Upper lobe of left lung (tissue), 6 donors: ENCODE measurements at regions not wholly inside any gene's neighbourhood (a gene's known extent, or its start where the extent isn't known, plus 50 kb on each side); places are given as distances from the start of the nearest gene placed in this dataset.

ENCODE experiments used
- ATAC-seq, 2 donors: fragments of 200-7000 bp; cut with Tn5 transposase; one replicate each; pipeline ENCODE4 v1.9.1; 2022; ENCODE audit warnings: mild to moderate bottlenecking in 2 of 2, moderate library complexity in 2 of 2; ENCODE audit not compliant: low FRiP score in 2 of 2
- DNase-seq, 2 donors: peaks; one replicate each; pipeline ENCODE4 v3.0.0-alpha.2; 2019 to 2020
- H3K27ac ChIP-seq, 4 donors: fragments of 200-600 bp; sonication (generic); one replicate each; pipeline ENCODE4 v1.5.1; 2016 to 2019
- H3K27me3 ChIP-seq, 4 donors: fragments of 200-600 bp; sonication (generic); one replicate each; pipeline ENCODE4 v1.5.1; 2017 to 2019
- H3K36me3 ChIP-seq, 4 donors: fragments of 200-600 bp; sonication (generic); one replicate each; pipeline ENCODE4 v1.5.1; 2016 to 2019
- H3K4me1 ChIP-seq, 4 donors: fragments of 200-600 bp; sonication (generic); one replicate each; pipeline ENCODE4 v1.5.1; 2018 to 2019
- H3K4me3 ChIP-seq, 4 donors: fragments of 200-600 bp; sonication (generic); one replicate each; pipeline ENCODE4 v1.5.1; 2017 to 2019; ENCODE audit warnings: mild to moderate bottlenecking in 2 of 4, moderate library complexity in 1 of 4
- H3K9me3 ChIP-seq, 4 donors: fragments of 200-600 bp; sonication (generic); one replicate each; pipeline ENCODE4 v1.5.1; 2018 to 2019
- EP300 ChIP-seq, 4 donors: sonication (generic); formaldehyde crosslinking; IDR thresholded peaks; one replicate each; pipeline ENCODE4 v1.5.1; 2017; ENCODE audit warnings: antibody characterized with exemption in 4 of 4, control low read depth in 2 of 4
- POLR2A ChIP-seq, 4 donors: fragments of 450-650 bp; IDR thresholded peaks; one replicate each; pipeline ENCODE4 v1.5.1; 2016 to 2017; ENCODE audit warnings: antibody characterized with exemption in 4 of 4, mild to moderate bottlenecking in 2 of 4
- POLR2AphosphoS5 ChIP-seq, 2 donors: sonication (generic); formaldehyde crosslinking; IDR thresholded peaks; one replicate each; pipeline ENCODE4 v1.5.1; 2017; ENCODE audit warnings: antibody characterized with exemption in 2 of 2
- WGBS, 2 donors: methylation state at CpG; one replicate each; pipeline ENCODE4 v1.1.5; 2017 to 2018; 5-methylcytosine and 5-hydroxymethylcytosine counted together
- TF ChIP-seq, protein P1 (sequence below), 6 experiments: fragments of 450-650 bp in 4 of 6; fragments of 200-600 bp in 2 of 6; sonication (generic) in 2 of 6; IDR thresholded peaks; one replicate each; pipeline ENCODE4 v1.5.1; 2016 to 2019; ENCODE audit warnings: antibody characterized with exemption in 6 of 6
- donor health status: DM: no; HTN: no; CAD: no; lungs with moderate emphysema.
- donor health status: DM: no; HTN: yes; CAD: no; lungs with severe emphysema.

GRCh38 chr12:97616946-97617345, 154.3 kb downstream of the RMST start:
- 88% methylated on average over 4 of the region's 4 CpGs; no CpG with 5 or more reads in 1 of the 2 donors for WGBS, 2 donors
- DNase-seq, result no peak
- TF ChIP-seq, protein P1, sequence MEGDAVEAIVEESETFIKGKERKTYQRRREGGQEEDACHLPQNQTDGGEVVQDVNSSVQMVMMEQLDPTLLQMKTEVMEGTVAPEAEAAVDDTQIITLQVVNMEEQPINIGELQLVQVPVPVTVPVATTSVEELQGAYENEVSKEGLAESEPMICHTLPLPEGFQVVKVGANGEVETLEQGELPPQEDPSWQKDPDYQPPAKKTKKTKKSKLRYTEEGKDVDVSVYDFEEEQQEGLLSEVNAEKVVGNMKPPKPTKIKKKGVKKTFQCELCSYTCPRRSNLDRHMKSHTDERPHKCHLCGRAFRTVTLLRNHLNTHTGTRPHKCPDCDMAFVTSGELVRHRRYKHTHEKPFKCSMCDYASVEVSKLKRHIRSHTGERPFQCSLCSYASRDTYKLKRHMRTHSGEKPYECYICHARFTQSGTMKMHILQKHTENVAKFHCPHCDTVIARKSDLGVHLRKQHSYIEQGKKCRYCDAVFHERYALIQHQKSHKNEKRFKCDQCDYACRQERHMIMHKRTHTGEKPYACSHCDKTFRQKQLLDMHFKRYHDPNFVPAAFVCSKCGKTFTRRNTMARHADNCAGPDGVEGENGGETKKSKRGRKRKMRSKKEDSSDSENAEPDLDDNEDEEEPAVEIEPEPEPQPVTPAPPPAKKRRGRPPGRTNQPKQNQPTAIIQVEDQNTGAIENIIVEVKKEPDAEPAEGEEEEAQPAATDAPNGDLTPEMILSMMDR (IDR thresholded peaks at IDR 0.05), result no peak

DNA sequence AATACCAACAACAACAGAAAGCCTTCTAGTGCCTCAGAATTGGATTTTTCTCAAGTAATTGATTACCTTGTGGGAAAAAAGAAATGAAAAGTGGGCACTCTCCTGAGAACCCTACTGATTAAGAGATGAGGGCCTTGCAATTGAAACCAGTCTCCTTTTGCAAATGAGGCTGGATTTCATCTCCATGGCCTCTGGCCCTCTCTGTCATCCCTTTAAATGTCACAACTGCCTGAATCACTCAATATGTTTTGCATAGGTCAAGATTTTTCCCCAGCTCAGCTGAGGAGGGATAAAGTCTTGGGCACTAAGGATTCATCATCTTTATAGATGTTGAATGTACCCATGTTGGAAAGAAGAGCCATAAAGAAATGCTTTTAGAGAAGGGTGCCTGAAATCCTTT, 166.4 kb downstream of the RMST start:
- Histone ChIP-seq H3K4me3 (no peak overlapping the region), H3K27ac (no peak overlapping the region), H3K27me3 (no peaks in the 10 kb centered on the region), H3K4me1 (no peaks in the 10 kb centered on the region), H3K9me3 (no peaks in the 10 kb centered on the region), H3K36me3 (no peaks in the 10 kb centered on the region)
- ATAC-seq (no peak), DNase-seq (no peak)
- TF ChIP-seq EP300 (IDR thresholded peaks at IDR 0.05) (no peak), POLR2A (IDR thresholded peaks at IDR 0.05) (no peak), POLR2AphosphoS5 (IDR thresholded peaks at IDR 0.05) (no peak)
- TF ChIP-seq, protein P1 (IDR thresholded peaks at IDR 0.05), result no peak

More at GRCh38 chr12:97616946-97617345, 154.3 kb downstream of the RMST start:
- Histone ChIP-seq H3K9me3 (no peaks in the 10 kb centered on the region), H3K4me1 (no peaks in the 10 kb centered on the region), H3K27me3 (no peaks in the 10 kb centered on the region), H3K27ac (no peak overlapping the region), H3K36me3 (no peaks in the 10 kb centered on the region), H3K4me3 (no peak overlapping the region)
- ATAC-seq, result no peak

DNA sequence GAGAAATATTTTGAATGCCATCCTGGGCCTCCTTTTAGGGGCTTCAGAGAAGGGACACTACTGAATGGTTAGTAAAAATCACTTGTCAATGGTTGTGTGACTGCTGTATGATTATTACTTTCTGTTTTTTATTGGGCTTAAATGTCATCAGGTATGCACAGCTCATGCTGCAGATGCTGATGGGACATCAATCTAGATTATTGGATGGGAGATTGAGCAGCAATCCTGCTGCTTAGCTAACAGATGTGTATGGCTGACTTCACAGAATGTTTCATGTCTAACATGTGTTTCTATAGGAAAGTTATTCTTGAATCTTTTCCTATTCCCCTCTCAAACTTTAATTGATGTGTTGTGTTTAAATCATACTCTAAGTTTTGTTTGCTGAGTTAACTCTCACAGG, 166.8 kb downstream of the RMST start:
- ATAC-seq (no peak), DNase-seq (no peak)
- no peak overlapping the region for H3K4me3 ChIP-seq
- no peaks in the 10 kb centered on the region for H3K4me1 ChIP-seq
- no peak overlapping the region for H3K27ac ChIP-seq
- H3K36me3 ChIP-seq, result no peaks in the 10 kb centered on the region
- TF ChIP-seq POLR2AphosphoS5 (IDR thresholded peaks at IDR 0.05) (no peak), POLR2A (IDR thresholded peaks at IDR 0.05) (no peak), EP300 (IDR thresholded peaks at IDR 0.05) (no peak)
- TF ChIP-seq, protein P1 (IDR thresholded peaks at IDR 0.05), result no peak
- H3K9me3 ChIP-seq, result no peaks in the 10 kb centered on the region
- no peaks in the 10 kb centered on the region for H3K27me3 ChIP-seq

DNA sequence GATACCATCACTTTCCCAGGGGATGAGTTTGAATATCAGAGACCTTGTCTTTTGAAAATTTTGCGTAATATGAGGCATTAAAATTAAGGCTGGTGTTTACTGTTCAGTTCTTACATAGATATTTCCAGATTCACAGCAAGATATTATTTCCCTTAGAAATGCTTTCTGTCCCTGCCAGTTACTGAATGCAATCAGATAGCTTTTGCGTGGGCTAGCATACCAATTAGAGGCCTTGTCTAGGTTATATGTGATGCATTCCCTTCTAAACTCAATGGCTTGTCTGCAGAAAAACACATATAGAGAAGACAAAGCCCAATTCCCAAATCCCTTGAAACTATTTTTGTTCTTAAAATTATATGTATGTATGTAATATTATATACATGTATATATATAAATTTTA, 167.8 kb downstream of the RMST start:
- ATAC-seq (no peak), DNase-seq (no peak)
- Histone ChIP-seq H3K4me1 (no peaks in the 10 kb centered on the region), H3K36me3 (no peaks in the 10 kb centered on the region), H3K9me3 (no peaks in the 10 kb centered on the region), H3K27ac (no peak overlapping the region), H3K27me3 (no peaks in the 10 kb centered on the region), H3K4me3 (no peak overlapping the region)
- TF ChIP-seq, protein P1 (IDR thresholded peaks at IDR 0.05), result no peak
- TF ChIP-seq POLR2A (IDR thresholded peaks at IDR 0.05) (no peak), EP300 (IDR thresholded peaks at IDR 0.05) (no peak), POLR2AphosphoS5 (IDR thresholded peaks at IDR 0.05) (no peak)
- 86 to 89% methylated on average over 2 of the region's 2 CpGs for WGBS, 2 donors

DNA sequence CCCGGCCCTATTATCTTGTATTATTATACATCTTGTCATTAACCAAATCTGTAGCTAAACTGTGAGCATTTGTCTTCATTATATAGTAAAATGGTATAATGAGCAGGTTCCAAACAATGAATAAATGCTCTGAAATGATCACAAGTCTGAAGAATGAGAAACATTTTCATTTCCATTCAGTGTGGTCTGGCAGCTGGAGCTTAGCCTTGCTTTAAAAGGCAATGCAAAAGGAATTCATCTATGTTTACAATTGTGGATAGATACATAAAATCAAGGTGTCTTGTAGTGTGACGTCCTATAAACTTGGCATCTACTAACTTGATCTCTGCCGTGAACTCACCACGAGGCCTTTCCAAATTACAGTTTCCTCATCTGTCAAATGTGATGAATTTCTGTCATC, 168.3 kb downstream of the RMST start:
- 59 to 76% methylated on average over 4 of the region's 4 CpGs for WGBS, 2 donors
- ATAC-seq, result no peak
- Histone ChIP-seq H3K9me3 (no peaks in the 10 kb centered on the region), H3K4me1 (no peaks in the 10 kb centered on the region), H3K4me3 (no peak overlapping the region), H3K27ac (no peak overlapping the region), H3K27me3 (no peaks in the 10 kb centered on the region), H3K36me3 (no peaks in the 10 kb centered on the region)
- TF ChIP-seq POLR2A (IDR thresholded peaks at IDR 0.05), result no peak
- DNase-seq, result no peak
